SW 1271 (cell line): ENCODE measurements at regions not wholly inside any gene's neighbourhood (a gene's known extent, or its start where the extent isn't known, plus 50 kb on each side); places are given as distances from the start of the nearest gene placed in this dataset.
"Not testable (repeated sequence)": the region's sequence is repeated elsewhere in the genome, so short reads cannot be mapped to it uniquely, and the experiment has no call there.

Source experiments
- DNase-seq, 2 experiments: peaks; one replicate each; lab custom pipeline; 2025; lab: John Stamatoyannopoulos, UW

DNA sequence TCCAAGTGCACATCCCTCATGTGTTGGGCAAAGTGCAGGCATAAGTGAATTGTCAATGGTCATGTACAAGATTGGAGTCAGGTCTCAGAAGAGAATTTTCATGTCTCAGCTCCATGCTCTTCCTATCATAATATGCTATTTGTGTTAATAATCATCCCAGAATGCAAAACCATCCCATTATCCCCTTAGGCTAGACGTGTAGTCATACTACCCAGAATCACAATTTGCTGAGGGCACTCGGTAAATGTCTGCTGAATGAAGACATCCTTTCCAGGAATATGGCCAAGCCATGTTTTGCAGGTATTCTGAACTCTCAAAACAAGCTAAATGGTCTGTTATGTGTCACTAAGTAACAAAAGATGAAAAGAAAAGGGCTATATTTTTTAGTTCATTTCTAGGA lies 263.8 kb downstream of the RAD51AP2 start:
- no peak for DNase-seq

GRCh38 chr2:17252258-17252657 lies 266.0 kb downstream of the RAD51AP2 start:
- DNase-seq = no peak

DNA sequence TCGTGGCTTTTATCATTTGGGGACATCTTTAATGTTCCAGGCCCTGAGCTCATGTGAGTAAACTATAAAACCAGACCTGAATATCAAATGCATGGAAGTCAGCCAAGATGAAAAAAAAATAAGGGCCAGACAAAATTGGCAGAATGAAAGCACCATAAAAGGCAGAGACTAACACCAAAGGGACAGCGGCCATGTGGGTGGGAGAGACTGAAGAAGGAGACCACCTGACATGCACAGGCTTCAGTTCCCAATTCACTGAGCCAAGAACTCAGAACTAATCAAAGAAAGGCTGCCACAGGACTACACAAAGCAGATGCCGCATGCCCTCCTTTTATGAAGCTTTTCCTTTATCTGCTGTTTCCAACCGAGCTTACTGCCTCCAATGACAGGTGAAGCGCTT lies 267.1 kb downstream of the RAD51AP2 start:
- DNase-seq = no peak

DNA sequence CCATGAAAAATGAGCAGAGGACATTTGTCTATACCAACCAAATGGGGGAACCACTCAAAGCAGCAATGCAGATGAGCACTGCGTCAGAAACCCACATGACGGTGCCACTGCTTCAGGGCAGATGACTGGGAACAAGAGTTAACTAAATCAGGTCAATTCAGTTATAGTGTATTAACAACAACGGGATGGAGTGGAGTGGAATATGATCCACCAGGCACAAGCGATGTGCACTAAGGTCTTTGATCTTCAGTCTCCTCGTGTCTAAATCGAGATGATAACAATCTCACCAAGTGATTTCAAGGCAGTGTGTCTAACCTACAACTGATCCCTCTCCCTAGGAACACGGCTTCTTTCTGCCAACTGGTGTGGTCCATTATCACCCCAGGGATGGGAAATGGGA lies 269.0 kb downstream of the RAD51AP2 start:
- no peak for DNase-seq

DNA sequence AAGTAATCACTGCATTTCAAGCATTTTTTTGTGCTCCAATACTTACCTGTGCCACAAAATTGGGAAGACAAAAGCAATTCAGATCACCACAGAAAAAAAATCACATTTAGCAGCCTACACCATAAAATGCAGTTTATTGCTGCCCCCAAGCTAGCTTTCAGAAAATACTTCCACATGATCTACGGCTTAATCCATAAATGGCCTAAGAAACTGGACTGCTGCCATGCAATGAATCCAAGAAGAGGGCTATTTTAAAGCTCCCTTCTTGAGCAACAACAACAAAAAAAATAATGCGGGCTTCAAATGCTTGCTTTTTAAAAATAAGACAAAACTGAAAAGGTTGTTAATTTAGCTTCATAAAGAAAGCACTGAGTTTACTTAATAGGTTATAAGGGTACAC lies 272.3 kb downstream of the RAD51AP2 start:
- DNase-seq = no peak

GRCh38 chr2:17242813-17243485 lies 275.3 kb downstream of the RAD51AP2 start:
- DNase-seq = no peak

GRCh38 chr2:17239550-17239949 lies 278.7 kb downstream of the RAD51AP2 start:
- no peak for DNase-seq

DNA sequence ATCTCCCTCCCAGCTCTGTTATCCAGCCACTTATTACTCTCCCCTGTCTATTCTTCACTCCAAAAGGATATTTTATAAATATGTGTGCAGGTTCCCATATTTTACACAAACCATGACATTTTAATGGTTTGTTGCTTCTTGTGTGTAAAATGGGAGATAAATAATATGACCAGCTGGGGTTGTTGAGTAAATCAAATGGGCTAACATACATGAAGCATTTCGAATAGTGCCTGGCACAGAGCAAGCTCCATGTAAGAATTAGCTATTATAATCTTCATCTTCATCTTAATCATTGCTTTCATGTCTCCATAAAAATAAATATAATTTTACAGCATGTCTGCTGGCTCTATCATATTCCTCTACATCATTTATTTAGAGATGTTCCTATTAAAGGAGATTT lies 283.1 kb downstream of the RAD51AP2 start:
- no peak for DNase-seq

- DNase-seq = no peak
These were observed 285.3 kb downstream of the RAD51AP2 start for GRCh38 chr2:17232776-17233556.

DNA sequence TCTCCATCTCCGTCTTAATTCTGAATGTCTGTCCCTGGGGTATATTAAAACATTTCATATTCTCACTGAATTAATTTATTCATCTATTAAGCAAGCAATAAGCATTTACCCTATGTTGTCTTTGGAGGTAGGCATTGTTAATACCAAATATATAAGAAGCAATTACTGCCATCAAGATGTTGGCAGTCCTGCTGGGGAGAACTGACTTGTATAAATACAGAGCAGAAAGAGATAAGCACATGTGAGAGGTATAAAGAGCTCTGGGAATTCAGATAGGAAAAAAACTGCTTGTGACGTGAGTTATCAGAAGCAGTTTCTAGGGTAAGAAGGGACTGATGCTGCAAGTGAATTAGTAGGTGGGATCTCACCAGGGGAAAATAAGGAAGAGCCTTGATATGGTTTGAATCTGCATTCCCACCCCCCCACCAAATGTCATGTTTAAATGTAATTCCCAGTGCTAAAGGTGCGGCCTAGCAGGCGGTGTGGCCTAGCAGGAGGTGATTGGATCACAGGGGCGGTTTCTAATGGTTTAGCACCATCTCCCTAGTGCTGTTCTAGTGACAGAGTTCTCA lies 286.8 kb downstream of the RAD51AP2 start:
- DNase-seq = no peak

GRCh38 chr2:17229414-17229813 lies 288.8 kb downstream of the RAD51AP2 start:
- no peak for DNase-seq

DNA sequence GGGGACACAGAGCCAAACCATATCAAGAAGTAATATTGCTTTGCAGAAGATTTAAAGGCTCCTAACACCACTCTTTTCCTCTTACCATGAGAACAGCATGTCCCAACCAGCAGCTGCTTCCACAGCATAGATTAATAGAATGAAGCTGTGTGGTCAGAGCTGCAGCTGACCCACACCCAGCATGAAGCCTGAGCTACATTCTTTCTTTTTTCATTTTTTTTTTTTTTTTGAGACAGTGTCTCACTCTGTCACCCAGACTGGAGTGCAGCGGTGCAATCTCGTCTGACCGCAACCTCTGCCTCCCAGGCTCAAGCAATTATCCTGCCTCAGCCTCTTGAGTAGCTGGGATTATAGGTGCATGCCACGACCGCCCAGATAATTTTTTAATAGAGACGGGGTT lies 289.8 kb downstream of the RAD51AP2 start:
- DNase-seq = no peak

- DNase-seq = no peak
These were observed 290.4 kb downstream of the RAD51AP2 start for GRCh38 chr2:17227856-17228255.

- no peak for DNase-seq
These were observed 291.2 kb downstream of the RAD51AP2 start for GRCh38 chr2:17226941-17227490.

- DNase-seq = no peak
These were observed 295.0 kb downstream of the RAD51AP2 start for GRCh38 chr2:17223211-17223610.

GRCh38 chr2:17208511-17208910 lies 309.7 kb downstream of the RAD51AP2 start:
- DNase-seq = no peak

DNA sequence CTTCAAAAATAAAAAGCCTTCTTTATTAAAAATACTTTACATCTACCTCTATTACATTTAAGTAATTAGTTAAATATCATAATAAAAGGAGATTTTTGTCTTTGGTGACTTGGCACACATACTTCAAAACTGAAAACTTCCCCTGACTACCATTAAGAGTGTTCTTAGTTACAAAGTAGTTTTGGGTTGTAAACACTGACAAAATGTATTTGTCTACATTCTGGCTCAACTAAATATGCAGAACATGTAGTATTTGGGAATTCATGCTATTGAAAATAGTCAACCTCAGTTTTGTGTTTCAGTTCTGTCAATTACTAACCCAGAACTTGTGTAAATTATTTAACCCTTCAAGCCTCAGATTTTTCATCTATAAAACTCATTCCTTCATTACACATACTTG lies 311.5 kb downstream of the RAD51AP2 start:
- DNase-seq = no peak

DNA sequence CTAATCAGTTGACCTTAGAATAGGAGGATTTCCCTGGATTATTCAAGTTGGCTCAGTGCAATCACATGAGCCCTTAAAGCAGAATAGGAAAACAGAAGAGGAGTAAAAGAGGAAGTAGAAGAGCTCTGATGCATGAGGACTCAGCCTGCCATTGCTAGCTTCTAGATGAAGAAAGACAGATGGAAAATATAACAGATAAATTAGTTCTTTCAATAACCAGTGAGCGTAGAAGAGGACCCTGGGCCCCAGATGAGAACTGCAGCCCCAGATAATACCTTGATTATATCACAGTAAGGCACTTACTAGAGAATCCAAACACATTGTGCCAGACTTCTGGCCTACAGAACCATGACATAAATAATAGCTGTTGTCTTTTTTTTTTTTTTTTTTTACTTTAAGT lies 314.0 kb downstream of the RAD51AP2 start:
- DNase-seq = not testable (repeated sequence)

GRCh38 chr2:17202628-17203027 lies 315.6 kb downstream of the RAD51AP2 start:
- not testable (repeated sequence) for DNase-seq

- DNase-seq = no peak
These were observed 318.5 kb downstream of the RAD51AP2 start for GRCh38 chr2:17199741-17200140.

DNA sequence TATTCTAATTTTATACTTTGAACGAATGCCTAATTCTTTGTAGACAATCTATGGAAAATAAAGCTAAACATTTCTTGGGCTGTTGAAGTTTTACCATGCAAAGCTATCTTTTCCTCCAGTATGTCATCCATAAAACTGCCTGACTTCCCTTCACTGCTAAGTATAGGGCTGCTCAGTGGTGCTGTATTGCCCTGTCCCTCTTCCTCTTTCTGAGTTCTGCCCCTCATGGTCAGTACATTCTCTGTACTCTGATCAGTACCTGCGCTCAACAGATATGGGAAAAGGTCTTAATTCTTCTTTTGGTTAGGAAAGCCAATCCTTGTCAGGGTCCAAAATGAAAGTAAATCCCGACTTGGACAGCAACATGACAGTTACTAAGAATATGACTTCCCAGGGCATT lies 321.9 kb downstream of the RAD51AP2 start:
- DNase-seq = no peak

DNA sequence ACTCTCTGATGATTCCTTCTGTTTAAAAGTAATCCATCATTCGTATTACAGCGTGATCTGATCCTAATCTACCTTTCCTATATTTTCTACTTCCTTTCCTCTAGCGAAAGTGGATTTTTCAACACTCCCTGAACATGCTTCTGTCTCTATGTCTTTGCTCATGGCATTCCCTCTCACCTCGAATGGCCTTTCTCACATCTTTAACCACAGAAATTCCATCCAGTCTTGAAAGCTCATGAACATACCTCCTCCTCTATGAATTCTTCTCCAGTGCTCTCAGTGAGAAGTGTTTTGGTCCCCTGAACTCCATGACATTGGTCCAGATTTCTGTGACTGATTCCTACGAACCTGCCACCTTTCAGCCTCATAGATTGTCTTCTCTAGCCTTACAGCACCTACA lies 323.2 kb downstream of the RAD51AP2 start:
- no peak for DNase-seq

GRCh38 chr2:17194083-17194482 lies 324.2 kb downstream of the RAD51AP2 start:
- DNase-seq = no peak
